ENCODE measurements at regions not wholly inside any gene's neighbourhood (a gene's known extent, or its start where the extent isn't known, plus 50 kb on each side); places are given as distances from the start of the nearest gene placed in this dataset.

DNA sequence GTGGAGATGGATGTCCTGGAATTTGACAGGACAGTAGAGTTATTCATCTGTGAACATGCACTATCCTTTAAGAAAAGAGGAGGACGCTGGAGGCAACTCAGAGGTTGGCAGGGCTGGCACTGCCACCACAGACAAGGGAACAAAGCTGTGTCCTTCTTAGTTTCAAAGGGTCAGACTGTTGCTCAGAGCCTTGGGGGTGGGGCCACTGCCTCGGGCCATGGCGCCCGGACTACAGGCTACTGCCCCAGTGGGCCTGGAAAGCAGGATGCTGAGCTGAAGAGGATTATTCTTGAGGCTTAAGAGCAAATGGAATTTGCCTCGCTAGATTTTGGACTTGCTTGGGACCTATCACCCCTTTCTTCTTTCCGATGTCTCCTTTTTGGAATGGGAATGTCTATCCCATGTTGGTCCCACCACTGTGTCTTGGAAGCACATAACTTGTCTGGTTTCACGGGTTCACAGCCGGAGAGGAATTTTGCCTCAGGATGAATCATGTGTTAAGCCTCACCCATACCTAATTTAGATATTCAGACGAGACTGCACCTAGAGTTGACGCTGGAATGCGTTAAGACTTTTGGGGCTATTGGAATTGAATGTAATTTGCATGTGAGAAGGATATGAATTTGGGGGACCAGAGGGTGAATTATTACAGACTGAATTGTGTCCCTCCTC lies 114.8 kb upstream of the RFLNA start:
- Mint-ChIP-seq H3K4me3 (no peak overlapping the region), H3K36me3 (ENCODE audit: insufficient read depth) (no peaks in the 10 kb centered on the region), H3K9me3 (no peaks in the 10 kb centered on the region), H3K4me1 (ENCODE audit: low read depth in 2 of 2) (no peaks in the 10 kb centered on the region), H3K27ac (no peak overlapping the region), H3K27me3 (peaks cover 20 to 40% of the 10 kb centered on the region in 2 donors)
- DNase-seq: no peak
- ATAC-seq (replicated peaks): no peak

DNA sequence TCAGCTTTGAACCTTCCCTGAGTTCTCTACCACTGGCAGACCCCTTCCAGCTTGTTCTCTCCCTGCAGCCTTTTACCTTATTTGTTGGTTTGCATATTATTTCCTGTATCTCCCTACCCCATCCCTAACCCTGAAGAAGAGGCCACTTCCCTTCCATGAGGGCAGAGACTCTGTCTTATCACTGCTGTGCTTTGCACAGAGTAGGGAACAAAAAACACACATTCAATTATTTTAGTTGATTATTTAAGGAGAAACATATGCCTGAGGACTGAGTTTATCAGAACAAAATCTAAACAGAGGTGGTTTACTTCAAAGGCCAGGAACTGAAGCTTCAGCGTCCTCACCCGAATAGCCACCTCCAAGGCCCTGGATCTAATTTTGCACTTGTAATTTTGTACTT lies 111.7 kb upstream of the RFLNA start:
- Mint-ChIP-seq H3K36me3 (ENCODE audit: insufficient read depth) (no peaks in the 10 kb centered on the region), H3K4me1 (ENCODE audit: low read depth in 2 of 2) (no peaks in the 10 kb centered on the region), H3K27me3 (peaks cover 17 to 37% of the 10 kb centered on the region in 2 donors), H3K4me3 (no peak overlapping the region), H3K9me3 (no peaks in the 10 kb centered on the region), H3K27ac (no peak overlapping the region)
- DNase-seq: no peak
- ATAC-seq (replicated peaks): no peak

DNA sequence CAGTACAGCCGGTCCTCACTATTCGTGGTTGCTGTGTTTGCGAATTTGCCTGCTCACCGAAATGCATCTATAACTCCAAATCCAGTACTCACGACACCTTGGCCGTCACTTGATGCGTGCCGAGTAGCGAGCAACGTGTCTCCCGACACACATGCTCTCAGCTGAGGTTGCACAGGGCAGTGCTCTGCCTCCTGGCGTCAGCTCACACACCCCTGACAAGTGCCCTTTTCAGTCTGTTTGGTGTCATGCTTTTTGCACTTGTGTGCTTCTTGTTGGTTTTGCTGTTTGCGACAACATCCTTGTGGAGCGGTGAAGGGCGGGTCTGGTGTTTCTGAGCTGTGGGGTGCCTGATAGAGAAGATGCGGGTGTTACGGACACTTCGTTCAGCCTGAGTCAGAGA lies 110.4 kb upstream of the RFLNA start:
- peaks cover 9 to 36% of the 10 kb centered on the region in 2 donors for H3K27me3 Mint-ChIP-seq
- DNase-seq (no peak), ATAC-seq (replicated peaks) (no peak)
- H3K36me3 Mint-ChIP-seq (ENCODE audit: insufficient read depth): no peaks in the 10 kb centered on the region
- H3K9me3 Mint-ChIP-seq: no peaks in the 10 kb centered on the region
- no peak overlapping the region for H3K4me3 Mint-ChIP-seq
- H3K4me1 Mint-ChIP-seq (ENCODE audit: low read depth in 2 of 2): no peaks in the 10 kb centered on the region
- no peak overlapping the region for H3K27ac Mint-ChIP-seq

DNA sequence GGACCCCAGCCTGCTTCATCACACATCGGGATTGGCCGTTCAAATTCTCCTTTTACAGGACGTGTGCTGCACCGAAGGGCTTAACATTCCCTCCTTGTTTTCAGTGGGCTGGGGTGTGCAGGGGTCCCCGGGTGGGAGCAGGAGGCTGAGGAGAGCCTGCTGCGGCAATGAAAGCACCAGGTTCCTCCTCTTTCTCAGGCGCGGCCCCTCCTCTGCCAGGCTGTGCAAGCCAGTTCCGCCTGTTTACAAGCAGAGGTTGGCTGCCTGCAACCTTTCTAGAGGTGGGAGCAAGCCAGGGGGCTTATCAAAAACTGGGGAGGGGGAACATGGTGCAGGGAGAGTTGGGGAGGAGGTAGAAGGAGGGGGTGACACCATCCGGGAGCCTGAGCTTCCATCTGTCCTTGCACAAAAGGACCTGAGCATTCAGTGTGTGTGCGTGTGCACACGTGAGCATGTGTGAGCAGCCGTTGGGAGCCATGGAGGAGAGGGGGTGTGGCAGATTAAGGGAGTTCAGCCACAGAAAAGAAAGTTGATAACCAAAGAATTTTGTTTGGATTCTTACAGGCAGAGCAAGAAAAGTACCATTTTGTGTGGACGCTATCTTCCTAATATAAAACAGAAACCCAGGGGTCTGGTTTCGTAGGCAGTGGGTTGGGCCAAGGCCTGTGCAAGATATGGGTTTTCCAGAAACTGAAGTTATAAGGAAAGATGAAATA lies 108.8 kb upstream of the RFLNA start:
- no peak for ATAC-seq (replicated peaks)
- no peak overlapping the region for H3K27ac Mint-ChIP-seq
- peaks cover 6 to 31% of the 10 kb centered on the region in 2 donors for H3K27me3 Mint-ChIP-seq
- no peak overlapping the region for H3K4me3 Mint-ChIP-seq
- DNase-seq: no peak
- no peaks in the 10 kb centered on the region for H3K4me1 Mint-ChIP-seq (ENCODE audit: low read depth in 2 of 2)
- no peaks in the 10 kb centered on the region for H3K36me3 Mint-ChIP-seq (ENCODE audit: insufficient read depth)
- no peaks in the 10 kb centered on the region for H3K9me3 Mint-ChIP-seq

DNA sequence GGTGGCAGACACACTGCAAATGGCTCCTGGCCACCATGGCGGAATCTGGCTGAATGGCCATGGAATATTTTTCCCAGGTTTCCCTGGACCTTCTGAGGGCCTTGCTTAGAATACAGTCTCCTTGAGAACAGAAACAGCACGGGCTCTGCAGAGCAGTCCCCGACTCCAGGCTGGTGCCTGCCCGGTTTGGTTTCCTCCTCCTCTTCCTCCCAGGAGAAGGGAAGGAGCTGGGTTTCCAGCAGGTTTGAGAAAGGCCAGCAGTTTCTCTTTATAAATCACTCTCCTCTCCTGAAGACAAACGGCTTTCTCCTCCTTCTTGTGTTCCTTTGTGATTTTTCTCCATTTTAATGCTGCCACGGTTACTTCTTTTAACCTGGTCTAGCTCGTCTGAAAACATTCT lies 106.8 kb upstream of the RFLNA start:
- no peaks in the 10 kb centered on the region for H3K36me3 Mint-ChIP-seq (ENCODE audit: insufficient read depth)
- peaks cover 6 to 50% of the 10 kb centered on the region in 2 donors for H3K27me3 Mint-ChIP-seq
- no peak for ATAC-seq (replicated peaks)
- H3K9me3 Mint-ChIP-seq: no peaks in the 10 kb centered on the region
- no peak overlapping the region for H3K4me3 Mint-ChIP-seq
- no peak for DNase-seq
- no peak overlapping the region for H3K27ac Mint-ChIP-seq
- H3K4me1 Mint-ChIP-seq (ENCODE audit: low read depth in 2 of 2): no peaks in the 10 kb centered on the region

DNA sequence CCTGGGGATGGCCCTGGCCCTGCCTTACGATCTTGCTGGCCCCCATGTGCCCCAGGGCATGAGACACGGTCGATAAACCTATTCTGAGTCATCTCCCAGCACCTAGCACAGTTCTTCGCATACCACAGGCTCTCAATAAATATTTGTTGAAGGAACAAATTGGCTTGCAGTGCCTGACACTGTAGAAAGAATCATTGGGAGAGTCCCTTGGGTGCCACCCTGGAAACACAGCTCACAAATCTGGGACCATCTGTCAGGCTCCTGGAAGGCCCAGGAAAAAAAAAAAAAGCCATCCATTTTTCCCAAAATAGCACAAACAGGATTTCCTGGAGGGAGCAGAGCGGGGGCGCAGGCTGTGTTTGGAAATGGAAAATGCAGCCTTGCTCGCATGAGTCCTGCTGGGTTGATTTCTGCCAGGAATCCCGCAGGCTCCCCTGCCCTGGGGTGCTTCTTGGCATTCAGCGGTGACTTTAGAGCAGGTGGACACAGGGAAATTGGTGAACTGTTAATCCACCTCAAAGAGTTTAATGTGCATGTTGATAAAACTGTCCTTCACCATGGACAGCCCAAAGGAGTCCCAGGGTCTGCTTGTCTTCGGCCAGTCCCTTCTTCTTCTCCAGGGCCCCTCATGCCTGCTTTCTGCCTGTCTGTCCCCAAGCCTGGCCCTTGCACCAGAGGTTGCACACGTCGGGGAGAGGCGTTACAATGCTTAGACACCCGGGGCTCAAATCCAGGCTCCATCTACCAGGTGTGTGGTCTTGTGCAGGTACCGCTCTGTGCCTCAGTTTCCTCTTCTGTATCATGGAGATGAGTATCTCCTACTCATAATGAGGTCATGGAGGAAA lies 106.1 kb upstream of the RFLNA start:
- no peak for ATAC-seq (replicated peaks)
- no peak for DNase-seq
- no peaks in the 10 kb centered on the region for H3K36me3 Mint-ChIP-seq (ENCODE audit: insufficient read depth)
- H3K9me3 Mint-ChIP-seq: no peaks in the 10 kb centered on the region
- no peaks in the 10 kb centered on the region for H3K4me1 Mint-ChIP-seq (ENCODE audit: low read depth in 2 of 2)
- no peak overlapping the region for H3K27ac Mint-ChIP-seq
- H3K4me3 Mint-ChIP-seq: no peak overlapping the region
- H3K27me3 Mint-ChIP-seq: peaks cover 6 to 57% of the 10 kb centered on the region in 2 donors

DNA sequence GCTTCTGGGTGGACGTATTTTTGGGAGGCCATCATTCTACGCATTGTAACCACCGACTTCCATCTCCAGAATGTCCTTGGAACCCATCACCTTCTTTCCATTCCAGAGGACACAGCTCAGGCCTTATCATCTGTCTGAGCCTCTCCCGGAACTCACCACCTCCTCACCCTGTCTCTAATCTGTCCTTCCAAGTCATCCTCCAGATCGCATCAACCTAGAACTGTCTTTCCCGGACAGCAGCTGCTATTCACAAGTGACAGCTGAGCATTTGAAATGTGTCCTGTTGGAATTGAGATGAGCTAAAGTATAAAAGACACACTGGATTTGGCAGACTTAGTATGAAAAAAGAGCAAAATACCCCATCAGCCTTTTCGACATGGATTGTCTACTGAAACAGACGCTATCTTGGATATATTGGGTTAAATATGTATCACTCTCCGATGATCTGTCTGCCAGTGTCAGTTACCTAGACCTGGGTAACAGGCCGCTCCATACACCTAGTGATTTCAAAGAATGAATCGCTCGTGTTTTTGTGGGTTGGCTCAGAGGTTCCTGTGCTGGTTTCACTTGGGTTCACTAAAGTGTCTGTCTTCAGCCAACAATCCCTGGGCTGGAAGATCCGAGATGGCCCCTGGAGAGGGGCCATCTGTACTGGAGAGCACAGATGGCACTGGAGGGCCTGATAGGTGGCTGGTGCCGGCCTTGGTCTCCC lies 104.4 kb upstream of the RFLNA start:
- no peak for ATAC-seq (replicated peaks)
- Mint-ChIP-seq H3K4me1 (ENCODE audit: low read depth in 2 of 2) (no peaks in the 10 kb centered on the region), H3K27me3 (peaks cover 17 to 67% of the 10 kb centered on the region in 2 donors), H3K4me3 (no peak overlapping the region), H3K9me3 (no peaks in the 10 kb centered on the region), H3K27ac (no peak overlapping the region), H3K36me3 (ENCODE audit: insufficient read depth) (no peaks in the 10 kb centered on the region)
- DNase-seq: no peak

DNA sequence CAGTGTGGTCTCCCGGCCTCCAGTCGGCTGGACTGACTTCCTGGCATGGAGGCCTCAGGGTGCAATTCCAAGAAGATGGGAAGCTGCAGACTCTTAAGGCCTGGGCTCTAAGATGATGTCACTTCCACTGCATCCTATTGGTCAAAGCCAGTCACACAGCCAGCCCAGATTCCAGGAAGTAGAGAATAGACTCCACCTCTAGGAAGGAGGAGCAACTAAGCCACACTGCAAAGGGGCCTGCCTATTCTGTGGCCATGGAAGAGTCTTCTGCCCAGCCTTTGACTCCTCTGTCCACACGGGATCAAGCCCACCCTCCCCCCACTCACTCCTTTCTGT lies 103.9 kb upstream of the RFLNA start:
- Mint-ChIP-seq H3K27me3 (peaks cover 22 to 73% of the 10 kb centered on the region in 2 donors), H3K9me3 (no peaks in the 10 kb centered on the region), H3K4me3 (no peak overlapping the region), H3K27ac (no peak overlapping the region), H3K4me1 (ENCODE audit: low read depth in 2 of 2) (no peaks in the 10 kb centered on the region), H3K36me3 (ENCODE audit: insufficient read depth) (no peaks in the 10 kb centered on the region)
- ATAC-seq (replicated peaks) (no peak), DNase-seq (no peak)

DNA sequence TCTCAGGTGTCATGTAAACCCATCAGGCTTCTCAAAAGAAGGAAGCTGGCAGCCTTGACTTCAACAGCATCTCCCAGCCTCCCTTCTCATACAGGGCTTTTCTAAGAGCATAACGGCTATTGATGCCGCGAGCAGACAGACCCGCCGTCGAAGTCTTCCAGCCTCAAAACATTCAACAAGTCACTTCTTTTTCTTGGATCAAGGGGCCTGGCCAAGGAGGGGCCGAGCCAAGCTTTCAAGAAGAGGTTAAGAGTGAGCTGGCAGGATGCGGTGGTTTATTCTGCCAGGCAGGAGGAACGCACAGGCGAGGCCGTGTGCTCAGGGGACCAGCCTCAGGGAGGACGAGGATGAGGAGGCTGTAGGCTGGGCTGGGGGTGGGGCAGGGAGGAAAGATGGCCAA lies 102.9 kb upstream of the RFLNA start:
- Mint-ChIP-seq H3K4me3 (no peak overlapping the region), H3K27me3 (peaks cover 30 to 75% of the 10 kb centered on the region in 2 donors), H3K4me1 (ENCODE audit: low read depth in 2 of 2) (no peaks in the 10 kb centered on the region), H3K27ac (peak overlapping the region in 1 of 2 donors; percentile 38), H3K36me3 (ENCODE audit: insufficient read depth) (no peaks in the 10 kb centered on the region), H3K9me3 (no peaks in the 10 kb centered on the region)
- no peak for ATAC-seq (replicated peaks)
- no peak for DNase-seq

DNA sequence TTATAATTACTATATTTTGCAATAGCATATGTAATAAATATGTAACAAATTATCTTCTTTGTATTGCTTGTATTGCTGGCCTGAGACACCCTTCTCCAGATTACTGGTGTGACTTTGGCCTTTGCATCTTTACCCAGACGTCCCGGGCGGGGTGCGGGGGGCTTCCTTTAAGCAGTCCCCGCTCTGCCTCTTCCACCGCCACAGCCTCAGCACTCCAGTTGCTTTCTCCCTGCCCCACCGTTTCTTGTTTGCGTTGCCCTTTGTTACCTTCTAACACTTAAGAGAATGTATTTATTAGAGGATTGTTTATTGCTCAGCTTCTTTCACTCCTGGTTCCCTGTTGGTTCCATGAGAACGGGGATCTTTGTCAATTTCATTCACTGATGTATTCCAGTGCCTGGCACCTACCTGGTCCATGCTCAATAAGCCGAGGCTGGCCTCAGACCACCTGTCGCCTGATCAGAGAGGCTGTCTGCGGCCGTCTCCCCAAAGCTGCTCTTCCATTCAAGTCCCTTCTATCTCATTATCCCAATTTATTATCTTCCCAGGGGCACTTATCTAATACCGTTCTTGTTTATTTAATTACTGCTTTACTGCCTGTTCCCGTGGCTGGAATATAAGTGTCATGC lies 100.5 kb upstream of the RFLNA start:
- Mint-ChIP-seq H3K9me3 (no peaks in the 10 kb centered on the region), H3K4me1 (ENCODE audit: low read depth in 2 of 2) (no peaks in the 10 kb centered on the region), H3K4me3 (no peak overlapping the region), H3K27me3 (peaks cover 30 to 78% of the 10 kb centered on the region in 2 donors), H3K27ac (no peak overlapping the region), H3K36me3 (ENCODE audit: insufficient read depth) (no peaks in the 10 kb centered on the region)
- no peak for DNase-seq
- no peak for ATAC-seq (replicated peaks)

DNA sequence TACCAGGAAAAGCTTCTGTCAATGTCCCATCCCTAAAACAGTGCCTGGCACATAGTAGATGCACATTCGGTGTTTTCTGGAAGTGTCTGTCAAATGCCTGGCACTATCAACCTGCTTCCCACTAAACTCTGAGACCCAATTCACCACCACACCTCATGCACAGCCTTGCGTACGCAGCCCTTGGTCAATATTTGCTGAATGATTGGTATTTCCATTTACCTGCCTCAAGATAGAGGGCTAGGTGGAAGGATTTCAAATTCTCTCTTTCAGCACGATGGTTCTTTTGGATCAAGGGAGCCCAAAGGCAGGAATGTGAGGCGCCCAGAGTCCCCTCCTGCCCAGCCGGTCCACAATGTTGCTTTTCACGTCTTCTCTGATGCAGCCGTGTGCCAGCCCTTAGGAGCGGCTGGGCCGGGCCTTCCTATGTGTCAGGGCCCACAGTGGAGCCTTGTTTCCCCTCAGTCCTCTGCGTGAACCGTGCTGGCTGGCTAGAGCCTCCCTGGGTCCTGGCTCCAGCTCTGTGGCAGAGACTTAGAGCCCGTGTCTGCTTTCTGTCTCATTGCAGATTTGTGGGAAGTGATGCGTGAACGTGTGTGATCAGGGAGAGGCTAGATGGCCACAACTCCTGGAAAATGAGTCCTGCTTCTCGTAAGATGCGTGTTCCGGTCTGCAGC lies 99.9 kb upstream of the RFLNA start:
- no peaks in the 10 kb centered on the region for H3K9me3 Mint-ChIP-seq
- H3K27me3 Mint-ChIP-seq: peaks cover 30 to 77% of the 10 kb centered on the region in 2 donors
- no peak overlapping the region for H3K4me3 Mint-ChIP-seq
- H3K36me3 Mint-ChIP-seq (ENCODE audit: insufficient read depth): no peaks in the 10 kb centered on the region
- H3K4me1 Mint-ChIP-seq (ENCODE audit: low read depth in 2 of 2): no peaks in the 10 kb centered on the region
- DNase-seq: no peak
- H3K27ac Mint-ChIP-seq: no peak overlapping the region
- no peak for ATAC-seq (replicated peaks)

DNA sequence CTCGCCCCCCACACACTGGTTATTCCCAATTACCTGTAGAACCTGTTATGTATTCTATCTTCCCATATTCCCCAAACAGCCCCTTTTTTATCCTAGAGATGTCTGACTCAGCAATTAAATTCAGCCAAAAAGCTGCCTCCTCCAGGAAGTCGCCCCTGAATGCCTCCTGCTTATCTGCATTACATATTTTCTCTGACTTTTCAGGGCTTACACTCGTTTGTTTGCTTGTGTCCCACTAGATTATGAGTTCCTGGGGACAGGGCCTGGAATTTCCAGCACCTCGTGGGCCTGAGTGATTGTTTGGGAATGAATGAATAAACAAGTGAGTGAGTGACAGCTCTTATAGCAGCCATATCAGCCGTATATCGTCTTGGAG lies 99.3 kb upstream of the RFLNA start:
- ATAC-seq (replicated peaks): no peak
- no peaks in the 10 kb centered on the region for H3K36me3 Mint-ChIP-seq (ENCODE audit: insufficient read depth)
- H3K27me3 Mint-ChIP-seq: peaks cover 32 to 80% of the 10 kb centered on the region in 2 donors
- H3K4me1 Mint-ChIP-seq (ENCODE audit: low read depth in 2 of 2): no peaks in the 10 kb centered on the region
- H3K27ac Mint-ChIP-seq: no peak overlapping the region
- H3K4me3 Mint-ChIP-seq: no peak overlapping the region
- DNase-seq: no peak
- no peaks in the 10 kb centered on the region for H3K9me3 Mint-ChIP-seq

DNA sequence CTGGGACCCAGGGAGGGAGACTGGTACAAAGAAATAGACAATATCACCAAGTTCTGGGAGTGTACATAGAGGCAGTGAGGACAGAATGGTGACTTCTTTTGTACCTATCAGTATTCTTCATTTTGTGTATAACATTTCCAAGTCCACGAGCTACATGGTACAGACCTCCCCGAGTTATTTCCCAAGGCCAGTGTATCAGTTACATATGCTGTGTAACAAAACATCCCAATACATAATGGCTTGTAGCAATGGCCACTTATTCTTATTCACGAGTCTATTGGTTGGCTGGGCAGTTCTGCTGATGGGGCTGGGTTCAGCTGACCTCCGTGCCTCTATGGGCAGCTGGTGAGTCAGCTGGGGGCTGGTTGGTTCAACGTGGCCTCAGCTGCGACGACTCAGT lies 98.7 kb upstream of the RFLNA start:
- ATAC-seq (replicated peaks): no peak
- no peak for DNase-seq
- Mint-ChIP-seq H3K4me3 (no peak overlapping the region), H3K4me1 (ENCODE audit: low read depth in 2 of 2) (no peaks in the 10 kb centered on the region), H3K36me3 (ENCODE audit: insufficient read depth) (no peaks in the 10 kb centered on the region), H3K9me3 (peaks cover 1 to 3% of the 10 kb centered on the region in 2 donors), H3K27me3 (peaks cover 39 to 86% of the 10 kb centered on the region in 2 donors), H3K27ac (no peak overlapping the region)

All from effector memory CD8-positive, alpha-beta T cell (primary cell).